SK-N-SH treated with all-trans-retinoic acid at 6 μM for 48 hours (cell line): ENCODE measurements at regions not wholly inside any gene's neighbourhood (a gene's known extent, or its start where the extent isn't known, plus 50 kb on each side); places are given as distances from the start of the nearest gene placed in this dataset.

Experiments used
- TF ChIP-seq, protein P1 (sequence below): fragments of 250-450 bp; sonication (Bioruptor Pico); IDR thresholded peaks from 2 replicates; pipeline ENCODE4 v1.5.1; 2021; ENCODE audit warnings: mild to moderate bottlenecking, moderate library complexity
- TF ChIP-seq, protein P2 (sequence below): fragments of 250-450 bp; sonication (Bioruptor Pico); IDR thresholded peaks from 2 replicates; pipeline ENCODE4 v1.5.1; 2020; ENCODE audit warnings: low read depth, mild to moderate bottlenecking, moderate library complexity

DNA sequence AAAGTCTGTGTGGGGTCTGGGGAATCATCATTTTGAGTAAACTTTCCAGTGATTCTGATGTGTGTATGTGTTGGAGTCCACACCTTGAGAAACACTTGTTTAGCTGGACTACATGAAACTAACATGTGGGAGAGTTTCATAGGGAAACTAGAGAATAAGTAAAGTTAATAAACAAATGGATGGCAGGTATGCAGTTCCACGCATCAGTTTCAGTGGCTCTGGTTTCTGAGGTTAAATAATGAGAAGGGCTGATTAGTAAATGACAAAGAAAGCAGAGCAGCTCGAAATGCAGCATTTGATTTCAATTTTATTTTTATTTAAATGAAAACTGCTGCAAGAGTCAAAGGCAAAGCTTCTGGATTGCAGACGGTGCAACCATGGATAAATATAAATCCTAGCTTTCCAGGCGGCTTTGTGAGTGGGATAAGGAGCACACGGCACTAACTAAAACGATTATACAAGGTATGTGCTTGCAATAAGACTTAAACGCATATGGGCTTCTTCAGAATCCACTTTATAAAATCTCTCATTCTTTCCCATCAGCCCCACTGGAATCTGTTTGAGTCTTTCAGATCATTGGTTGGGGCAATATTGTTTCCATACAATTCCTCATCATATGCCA, 310.7 kb downstream of the PLPP3 start:
- TF ChIP-seq, protein P1, sequence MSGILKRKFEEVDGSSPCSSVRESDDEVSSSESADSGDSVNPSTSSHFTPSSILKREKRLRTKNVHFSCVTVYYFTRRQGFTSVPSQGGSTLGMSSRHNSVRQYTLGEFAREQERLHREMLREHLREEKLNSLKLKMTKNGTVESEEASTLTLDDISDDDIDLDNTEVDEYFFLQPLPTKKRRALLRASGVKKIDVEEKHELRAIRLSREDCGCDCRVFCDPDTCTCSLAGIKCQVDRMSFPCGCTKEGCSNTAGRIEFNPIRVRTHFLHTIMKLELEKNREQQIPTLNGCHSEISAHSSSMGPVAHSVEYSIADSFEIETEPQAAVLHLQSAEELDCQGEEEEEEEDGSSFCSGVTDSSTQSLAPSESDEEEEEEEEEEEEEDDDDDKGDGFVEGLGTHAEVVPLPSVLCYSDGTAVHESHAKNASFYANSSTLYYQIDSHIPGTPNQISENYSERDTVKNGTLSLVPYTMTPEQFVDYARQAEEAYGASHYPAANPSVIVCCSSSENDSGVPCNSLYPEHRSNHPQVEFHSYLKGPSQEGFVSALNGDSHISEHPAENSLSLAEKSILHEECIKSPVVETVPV (CRISPR knock-in tag) = no peak
- TF ChIP-seq, protein P2, sequence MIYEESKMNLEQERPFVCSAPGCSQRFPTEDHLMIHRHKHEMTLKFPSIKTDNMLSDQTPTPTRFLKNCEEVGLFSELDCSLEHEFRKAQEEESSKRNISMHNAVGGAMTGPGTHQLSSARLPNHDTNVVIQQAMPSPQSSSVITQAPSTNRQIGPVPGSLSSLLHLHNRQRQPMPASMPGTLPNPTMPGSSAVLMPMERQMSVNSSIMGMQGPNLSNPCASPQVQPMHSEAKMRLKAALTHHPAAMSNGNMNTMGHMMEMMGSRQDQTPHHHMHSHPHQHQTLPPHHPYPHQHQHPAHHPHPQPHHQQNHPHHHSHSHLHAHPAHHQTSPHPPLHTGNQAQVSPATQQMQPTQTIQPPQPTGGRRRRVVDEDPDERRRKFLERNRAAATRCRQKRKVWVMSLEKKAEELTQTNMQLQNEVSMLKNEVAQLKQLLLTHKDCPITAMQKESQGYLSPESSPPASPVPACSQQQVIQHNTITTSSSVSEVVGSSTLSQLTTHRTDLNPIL (CRISPR knock-in tag) = no peak
